NCI-H2196 (cell line): ENCODE measurements at regions not wholly inside any gene's neighbourhood (a gene's known extent, or its start where the extent isn't known, plus 50 kb on each side); places are given as distances from the start of the nearest gene placed in this dataset.
"Not testable (repeated sequence)": the region's sequence is repeated elsewhere in the genome, so short reads cannot be mapped to it uniquely, and the experiment has no call there.

Experiments
- DNase-seq: peaks from one replicate; lab custom pipeline; 2025; ENCODE audit not compliant: unreplicated experiment; lab: John Stamatoyannopoulos, UW

- DNase-seq, result no peak
Measured at GRCh38 chr3:70657454-70657853, 345.0 kb upstream of the MDFIC2 start.

- DNase-seq, result no peak
Measured at GRCh38 chr3:70647823-70648222, 335.4 kb upstream of the MDFIC2 start.

- DNase-seq, result no peak
Measured at GRCh38 chr3:70647094-70647493, 334.7 kb upstream of the MDFIC2 start.

- no peak for DNase-seq
Measured at GRCh38 chr3:70646635-70647034, 334.2 kb upstream of the MDFIC2 start.

- no peak for DNase-seq
Measured at GRCh38 chr3:70640481-70640880, 328.0 kb upstream of the MDFIC2 start.

- no peak for DNase-seq
Measured at GRCh38 chr3:70635301-70635700, 322.9 kb upstream of the MDFIC2 start.

GRCh38 chr3:70631716-70632307, 319.4 kb upstream of the MDFIC2 start:
- no peak for DNase-seq

GRCh38 chr3:70621451-70621850, 309.0 kb upstream of the MDFIC2 start:
- DNase-seq, result no peak

GRCh38 chr3:70620956-70621355, 308.5 kb upstream of the MDFIC2 start:
- no peak for DNase-seq

GRCh38 chr3:70620367-70620766, 307.9 kb upstream of the MDFIC2 start:
- DNase-seq, result no peak

GRCh38 chr3:70618151-70618550, 305.7 kb upstream of the MDFIC2 start:
- DNase-seq, result no peak

GRCh38 chr3:70617349-70617748, 304.9 kb upstream of the MDFIC2 start:
- not testable (repeated sequence) for DNase-seq

- no peak for DNase-seq
Measured at GRCh38 chr3:70615286-70615685, 302.8 kb upstream of the MDFIC2 start.

GRCh38 chr3:70614111-70614510, 301.7 kb upstream of the MDFIC2 start:
- no peak for DNase-seq

- no peak for DNase-seq
Measured at GRCh38 chr3:70612920-70613319, 300.5 kb upstream of the MDFIC2 start.

- not testable (repeated sequence) for DNase-seq
Measured at GRCh38 chr3:70611667-70612277, 299.3 kb upstream of the MDFIC2 start.

GRCh38 chr3:70608434-70608833, 296.0 kb upstream of the MDFIC2 start:
- no peak for DNase-seq

- no peak for DNase-seq
Measured at GRCh38 chr3:70607469-70607868, 295.0 kb upstream of the MDFIC2 start.

GRCh38 chr3:70606018-70606417, 293.6 kb upstream of the MDFIC2 start:
- DNase-seq, result no peak

- DNase-seq, result no peak
Measured at GRCh38 chr3:70603103-70603502, 290.7 kb upstream of the MDFIC2 start.

GRCh38 chr3:70597312-70597711, 284.9 kb upstream of the MDFIC2 start:
- no peak for DNase-seq

GRCh38 chr3:70583682-70584081, 271.2 kb upstream of the MDFIC2 start:
- no peak for DNase-seq

GRCh38 chr3:70582803-70583202, 270.4 kb upstream of the MDFIC2 start:
- DNase-seq, result no peak
